DMS 273 (cell line): ENCODE measurements at regions not wholly inside any gene's neighbourhood (a gene's known extent, or its start where the extent isn't known, plus 50 kb on each side); places are given as distances from the start of the nearest gene placed in this dataset.

Experiments used
- DNase-seq: peaks from one replicate; lab custom pipeline; 2025; ENCODE audit not compliant: unreplicated experiment; lab: John Stamatoyannopoulos, UW

DNA sequence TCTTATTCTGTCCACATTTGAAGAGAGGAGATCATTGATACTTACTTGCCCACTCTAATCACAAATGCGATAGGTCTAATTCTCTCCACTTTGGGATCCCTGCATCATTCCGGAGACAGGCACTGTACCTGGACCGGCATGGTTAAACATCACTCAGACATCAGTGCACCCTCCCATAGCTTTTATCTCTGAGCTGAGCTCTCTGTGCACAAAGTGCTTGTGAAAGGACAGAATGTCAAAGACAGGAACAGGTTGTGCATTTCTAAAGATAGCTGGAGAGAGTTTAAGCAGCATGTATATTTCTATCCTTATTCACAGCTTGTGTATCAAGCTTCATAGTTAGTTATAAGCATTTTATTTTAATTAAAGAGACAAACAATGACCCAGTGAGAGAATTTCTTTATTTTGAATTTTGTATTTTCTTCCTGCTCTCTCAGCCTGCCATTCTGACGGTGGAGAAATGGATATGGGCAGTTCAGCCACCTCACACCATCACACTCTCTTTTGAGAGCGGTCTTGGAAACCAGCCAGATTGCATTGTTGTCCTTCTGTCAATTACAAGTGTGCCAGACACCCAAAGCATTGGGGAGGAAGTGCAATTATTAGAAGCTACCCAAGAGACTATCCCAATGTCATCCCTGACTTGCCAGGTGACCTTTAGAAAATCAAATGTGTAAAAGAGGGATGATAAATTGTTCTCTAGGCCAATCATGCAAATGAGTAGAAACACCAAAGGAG lies 65.2 kb upstream of the CHL1 start:
- DNase-seq, result peak; percentile 17

DNA sequence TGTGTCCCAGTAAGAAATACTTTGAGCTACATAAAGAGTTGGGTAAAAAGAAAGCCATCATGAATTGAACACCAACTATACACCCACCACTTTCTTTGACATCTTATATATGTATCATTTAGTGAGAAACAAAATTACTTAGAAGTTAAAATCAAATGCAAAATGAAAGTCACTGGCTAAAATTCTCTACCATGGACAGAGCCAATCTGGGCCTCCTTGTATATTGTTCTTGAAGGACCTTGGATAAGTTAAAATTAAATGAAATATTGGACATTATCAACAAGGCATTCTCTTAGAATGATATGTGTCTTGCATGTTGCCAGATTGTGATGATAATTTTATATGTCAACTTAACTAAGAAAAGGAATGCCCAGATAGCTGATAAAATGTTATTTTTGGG lies 64.2 kb upstream of the CHL1 start:
- no peak for DNase-seq

DNA sequence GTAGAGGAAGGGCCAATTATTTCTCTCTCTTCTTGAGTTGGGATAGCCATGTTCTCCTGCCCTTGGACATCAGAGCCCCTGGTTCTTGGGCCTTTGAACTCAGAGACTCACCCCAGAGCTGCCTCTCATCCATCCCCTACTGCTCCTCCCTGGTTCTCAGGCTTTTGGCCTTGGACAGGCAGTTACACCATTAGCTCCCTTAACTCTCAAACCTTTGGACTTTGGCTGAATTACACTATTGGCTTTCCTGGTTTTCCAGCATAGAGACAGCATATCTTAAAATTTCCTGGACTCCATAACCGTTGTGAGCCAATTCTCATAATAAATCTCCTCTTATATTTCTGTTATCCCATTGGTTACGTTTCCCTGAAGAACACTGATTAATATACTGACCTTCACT lies 63.7 kb upstream of the CHL1 start:
- no peak for DNase-seq

DNA sequence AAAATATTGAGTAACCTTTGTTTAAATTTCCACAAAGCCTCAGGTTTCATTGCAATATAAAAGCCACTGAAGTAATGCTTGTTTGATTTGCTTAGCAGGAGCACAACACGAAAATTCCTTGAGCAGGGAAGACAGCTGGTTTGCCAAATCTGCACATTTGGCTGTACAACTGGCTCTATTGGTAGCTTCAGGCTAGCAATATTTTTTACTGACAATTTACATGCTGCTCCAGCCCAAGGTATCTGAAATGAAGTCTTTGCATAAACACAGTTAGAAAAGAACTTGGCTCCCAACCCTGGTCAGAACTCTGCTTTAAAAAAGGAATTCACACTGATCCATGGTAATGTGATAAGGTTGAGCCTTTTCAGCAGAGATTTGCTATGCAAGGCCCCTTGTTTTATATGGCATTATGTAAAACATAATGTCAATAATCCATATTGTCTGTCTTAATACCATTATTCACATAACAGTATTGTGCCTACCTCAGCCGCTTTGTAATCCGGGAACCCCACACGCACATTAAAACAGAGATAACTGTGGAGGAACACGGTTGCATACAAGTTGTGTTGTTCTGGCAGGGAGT lies 55.7 kb upstream of the CHL1 start:
- DNase-seq, result no peak
